ENCODE measurements at regions not wholly inside any gene's neighbourhood (a gene's known extent, or its start where the extent isn't known, plus 50 kb on each side); places are given as distances from the start of the nearest gene placed in this dataset.

- TF ChIP-seq CTCF (IDR thresholded peaks at IDR 0.05): no peak
- ATAC-seq (ENCODE audit: low FRiP score): no peak
- no peak for DNase-seq (ENCODE audit: low spot score)
These were observed 653.2 kb downstream of the HS3ST4 start for GRCh38 chr16:26344976-26345375.

GRCh38 chr16:26345966-26346365 lies 654.2 kb downstream of the HS3ST4 start:
- ATAC-seq (ENCODE audit: low FRiP score) (no peak), DNase-seq (ENCODE audit: low spot score) (no peak)
- TF ChIP-seq CTCF (IDR thresholded peaks at IDR 0.05): no peak

DNA sequence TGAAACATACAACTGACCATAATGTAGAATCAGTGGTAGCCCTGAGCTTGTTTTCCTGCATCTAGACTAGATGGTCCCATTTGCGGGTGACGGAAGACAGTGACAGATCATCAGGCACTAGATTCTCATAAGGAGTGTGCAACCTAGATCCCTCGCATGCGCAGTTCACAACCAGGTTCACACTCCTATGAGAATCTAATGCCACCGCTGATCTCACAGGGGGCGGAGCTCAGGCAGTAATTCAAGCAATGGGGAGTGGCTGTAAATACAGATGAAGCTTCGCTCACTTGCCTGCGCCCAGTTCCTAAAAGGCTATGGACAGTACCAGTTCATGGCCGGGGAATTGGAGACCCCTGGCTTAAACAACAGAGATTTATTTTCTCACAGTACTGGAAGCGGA lies 656.3 kb downstream of the HS3ST4 start:
- DNase-seq (ENCODE audit: low spot score): no peak
- ATAC-seq (ENCODE audit: low FRiP score): no peak
- no peak for TF ChIP-seq CTCF (IDR thresholded peaks at IDR 0.05)

GRCh38 chr16:26360867-26361266 lies 669.1 kb downstream of the HS3ST4 start:
- no peak for TF ChIP-seq CTCF (IDR thresholded peaks at IDR 0.05)
- no peak for ATAC-seq (ENCODE audit: low FRiP score)

DNA sequence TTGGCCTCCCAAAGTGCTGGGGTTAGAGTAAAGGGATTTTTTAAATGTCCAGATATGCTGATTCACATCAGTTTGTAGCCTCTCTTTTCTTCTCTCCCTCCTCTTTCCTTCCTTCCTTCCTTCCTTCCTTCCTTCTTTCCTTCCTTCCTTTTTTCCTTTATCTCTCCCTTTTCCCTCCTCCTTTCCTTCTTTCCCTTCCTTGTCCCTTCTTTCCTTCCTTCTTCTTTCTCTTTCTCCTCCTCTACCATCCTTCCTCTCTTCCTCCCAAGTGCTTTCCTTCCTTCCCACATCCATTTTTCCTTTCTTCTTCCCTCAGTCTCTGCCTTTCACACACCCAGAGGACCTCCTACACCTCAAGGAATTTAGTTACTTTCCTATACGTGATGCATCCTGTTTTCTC lies 671.8 kb downstream of the HS3ST4 start:
- ATAC-seq (ENCODE audit: low FRiP score) (no peak), DNase-seq (ENCODE audit: low spot score) (no peak)
- no peak for TF ChIP-seq CTCF (IDR thresholded peaks at IDR 0.05)

More at GRCh38 chr16:26360867-26361266, 669.1 kb downstream of the HS3ST4 start:
- DNase-seq (ENCODE audit: low spot score): no peak

DNA sequence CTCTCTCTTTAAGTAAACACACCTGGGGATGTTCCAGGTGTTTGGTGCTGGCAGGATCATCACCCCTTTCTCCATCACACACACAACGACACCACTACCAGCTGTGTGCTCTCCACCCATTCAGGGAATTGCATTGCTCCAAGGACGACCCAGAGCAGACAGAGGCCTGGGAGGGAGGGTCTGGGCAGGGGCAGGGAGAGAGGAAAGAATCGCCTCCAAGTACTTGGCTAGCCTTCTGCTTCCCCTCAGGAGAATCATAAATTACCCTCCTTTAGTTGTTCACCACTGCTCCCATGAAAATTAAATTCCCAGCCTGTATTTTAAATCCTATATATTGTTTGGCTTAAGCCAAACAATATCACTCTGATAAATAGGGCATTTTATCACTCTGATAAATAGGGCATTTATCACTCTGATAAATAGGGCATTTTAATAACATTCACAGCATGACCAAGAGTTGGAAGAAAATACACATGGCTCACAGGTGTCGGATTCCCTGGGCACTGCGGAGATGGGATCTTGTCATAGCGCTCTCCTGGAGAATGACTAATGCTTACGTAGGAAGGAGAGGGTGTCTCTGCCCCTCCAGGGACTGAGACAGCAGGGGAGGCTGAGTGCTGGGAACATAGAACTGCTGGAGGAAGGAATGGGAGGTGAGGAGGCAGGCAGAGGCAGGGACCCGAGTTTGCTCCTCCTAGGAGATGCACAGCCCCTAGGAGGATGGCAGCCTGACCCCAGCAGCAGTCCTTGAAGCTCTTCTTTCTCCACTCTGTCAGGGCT lies 673.6 kb downstream of the HS3ST4 start:
- no peak for TF ChIP-seq CTCF (IDR thresholded peaks at IDR 0.05)
- ATAC-seq (ENCODE audit: low FRiP score) (no peak), DNase-seq (ENCODE audit: low spot score) (no peak)

GRCh38 chr16:26371349-26371869 lies 679.6 kb downstream of the HS3ST4 start:
- TF ChIP-seq CTCF (IDR thresholded peaks at IDR 0.05): no peak
- no peak for ATAC-seq (ENCODE audit: low FRiP score)
- no peak for DNase-seq (ENCODE audit: low spot score)

Measured in omental fat pad (tissue), 3 donors.